Endometrium (tissue), 2 donors: ENCODE measurements at regions not wholly inside any gene's neighbourhood (a gene's known extent, or its start where the extent isn't known, plus 50 kb on each side); places are given as distances from the start of the nearest gene placed in this dataset.

Experiments
- FAIRE-seq: peaks from 2 replicates; lab custom pipeline; 2012; peaks lifted over from hg19 to GRCh38; lab: Jason Lieb, UNC
- donor health status: control.
- donor health status: control.

DNA sequence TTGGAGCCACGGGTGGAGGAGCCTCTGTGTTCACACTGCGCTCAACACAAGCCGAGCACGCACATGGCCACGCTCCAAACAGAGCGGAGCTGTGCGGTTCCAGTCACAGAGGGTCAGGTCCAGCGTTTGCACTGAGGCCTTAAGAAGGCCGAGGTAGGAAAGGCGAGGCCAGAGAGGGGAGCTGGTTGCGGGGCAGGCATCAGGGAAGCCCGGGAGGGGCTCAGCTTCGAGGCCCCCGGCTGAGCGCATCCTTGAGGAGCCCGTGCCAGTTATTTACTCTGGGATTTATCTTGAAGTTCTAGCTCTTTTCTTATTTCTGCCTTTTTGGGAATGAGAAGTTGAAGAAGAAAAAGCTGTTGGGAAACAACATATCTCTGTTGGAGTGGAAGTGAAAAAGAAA is 140.8 kb downstream of the IRX1 start:
- FAIRE-seq, result no peak

- no peak for FAIRE-seq
These were observed 141.3 kb downstream of the IRX1 start for GRCh38 chr5:3736926-3737325.

- FAIRE-seq, result no peak
These were observed 143.3 kb downstream of the IRX1 start for GRCh38 chr5:3738919-3739318.

DNA sequence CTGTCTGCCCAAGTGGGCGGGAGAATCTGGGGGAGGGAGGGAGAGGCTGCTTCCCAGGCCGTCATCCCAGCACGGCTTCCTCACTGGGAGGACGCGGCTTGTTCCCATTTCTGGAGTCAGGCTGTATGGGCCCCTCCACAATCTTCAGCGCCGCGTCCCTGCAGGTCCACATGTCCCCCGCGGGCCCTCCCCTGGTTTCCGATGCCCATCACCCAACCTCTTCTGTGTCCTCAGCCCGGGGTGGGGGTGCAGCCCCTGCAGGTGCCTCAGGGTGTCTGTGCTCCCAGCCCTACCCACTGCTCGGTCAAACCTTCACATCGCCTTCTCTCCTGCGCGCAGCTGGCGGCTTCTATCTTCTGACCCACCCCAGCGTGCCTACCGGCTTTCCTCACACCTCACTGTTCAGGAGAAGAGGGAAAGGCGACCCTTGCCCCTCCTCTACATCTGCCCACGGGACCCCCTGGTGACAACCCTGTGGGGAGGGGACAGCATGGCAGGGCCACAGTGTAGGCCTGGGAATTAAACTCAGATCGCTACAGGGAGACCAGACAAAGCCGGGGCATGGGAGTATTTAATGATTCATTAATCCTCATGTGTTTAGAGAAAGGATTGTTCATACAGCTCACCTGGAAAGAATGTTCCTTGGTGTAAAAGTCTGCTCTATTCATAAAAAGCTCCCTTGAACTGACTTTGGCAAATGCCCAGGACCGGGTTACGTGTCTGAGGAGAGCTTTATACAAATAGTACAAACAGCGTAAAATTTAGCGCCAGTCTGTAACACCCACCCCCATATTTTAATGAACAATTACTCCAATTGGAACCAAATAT is 145.1 kb downstream of the IRX1 start:
- FAIRE-seq, result no peak

GRCh38 chr5:3741374-3741770 is 145.7 kb downstream of the IRX1 start:
- FAIRE-seq, result no peak

DNA sequence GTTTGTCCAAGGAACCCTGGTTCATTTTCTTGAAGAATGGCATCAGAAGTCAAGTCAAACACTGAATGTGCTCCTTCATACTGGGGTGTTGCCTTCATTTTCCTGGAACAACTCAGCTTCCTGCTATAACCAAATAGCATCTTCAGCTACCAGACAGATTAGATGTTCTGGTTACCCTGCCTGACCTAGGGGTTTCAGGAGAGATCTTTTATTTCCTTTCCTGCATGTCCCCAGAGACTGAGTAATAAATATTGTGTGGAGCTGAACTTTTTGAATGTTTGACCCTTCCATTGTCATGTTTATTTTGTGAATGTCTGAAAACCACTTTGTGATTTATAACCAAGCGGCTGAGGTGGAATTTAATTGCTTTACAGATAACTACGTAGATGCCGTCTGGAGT is 147.1 kb downstream of the IRX1 start:
- FAIRE-seq, result no peak

- FAIRE-seq, result no peak
These were observed 156.2 kb downstream of the IRX1 start for GRCh38 chr5:3751846-3752245.

- no peak for FAIRE-seq
These were observed 182.4 kb downstream of the IRX1 start for GRCh38 chr5:3778000-3778550.

DNA sequence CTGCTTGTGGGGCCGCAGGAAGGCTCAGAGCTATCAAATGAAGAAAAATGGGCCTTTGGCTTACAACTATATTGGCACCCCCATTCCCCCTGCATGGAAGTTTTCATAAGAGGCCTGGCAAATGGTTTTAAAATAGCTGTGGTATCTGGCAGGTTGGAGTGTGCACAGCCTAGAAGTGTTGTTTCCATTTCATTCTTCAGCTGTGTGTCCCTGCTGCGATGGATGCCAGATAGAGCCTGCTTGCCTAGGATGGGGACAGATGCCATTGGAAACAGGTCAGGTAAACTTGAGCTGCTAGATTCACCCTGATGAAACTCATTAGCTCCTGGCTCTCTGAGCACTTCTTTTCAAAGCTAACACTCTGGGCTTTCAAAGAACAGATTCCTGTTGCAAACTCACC is 183.3 kb downstream of the IRX1 start:
- no peak for FAIRE-seq

- no peak for FAIRE-seq
These were observed 184.6 kb downstream of the IRX1 start for GRCh38 chr5:3780278-3780677.

DNA sequence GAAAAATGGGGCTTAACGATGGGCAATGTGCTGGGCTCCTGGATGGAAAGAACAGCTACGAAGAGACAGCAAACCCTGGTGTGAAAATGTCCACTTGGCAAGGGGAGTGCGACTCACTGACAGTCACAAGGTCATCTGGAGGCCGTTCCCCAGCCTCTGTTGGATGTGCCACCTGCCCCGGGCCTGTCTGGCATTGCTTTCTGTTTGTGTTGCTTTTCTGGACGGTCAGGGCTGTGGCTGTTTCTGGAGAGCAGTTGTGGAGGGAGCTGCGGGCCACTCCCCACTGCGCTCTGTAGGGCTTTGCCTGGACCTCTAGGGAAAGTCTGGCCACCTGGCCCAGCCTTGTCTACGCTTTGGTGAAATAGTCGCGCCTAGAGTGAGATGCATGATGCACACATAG is 185.3 kb downstream of the IRX1 start:
- FAIRE-seq, result no peak

- no peak for FAIRE-seq
These were observed 189.2 kb downstream of the IRX1 start for GRCh38 chr5:3784854-3785253.

GRCh38 chr5:3786165-3786564 is 190.5 kb downstream of the IRX1 start:
- no peak for FAIRE-seq

DNA sequence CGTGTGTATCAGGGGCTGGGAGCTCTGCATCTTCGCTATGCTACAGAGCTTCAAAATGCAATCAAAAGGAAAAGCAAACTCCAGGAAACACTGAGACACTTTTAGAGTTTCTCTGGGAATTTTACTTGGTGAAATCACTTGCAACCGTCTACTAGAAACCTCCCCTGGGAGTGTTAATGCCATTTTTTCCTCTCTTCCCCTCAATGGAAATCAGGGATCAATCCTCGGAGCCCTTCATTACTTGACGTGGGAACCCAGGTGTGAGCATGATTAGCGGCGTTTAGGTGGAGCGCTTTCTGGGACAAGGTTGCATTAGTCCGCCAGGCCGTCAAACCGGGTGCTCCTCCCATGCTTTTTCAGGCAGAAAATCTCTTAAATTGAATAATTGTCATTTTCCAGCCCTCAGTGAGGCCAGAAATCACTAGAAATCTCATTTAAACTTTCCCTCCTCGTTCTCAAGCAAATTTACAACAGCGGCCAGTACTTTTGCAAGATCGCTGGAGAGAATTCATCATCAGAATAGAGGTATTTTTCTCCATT is 191.3 kb downstream of the IRX1 start:
- no peak for FAIRE-seq

DNA sequence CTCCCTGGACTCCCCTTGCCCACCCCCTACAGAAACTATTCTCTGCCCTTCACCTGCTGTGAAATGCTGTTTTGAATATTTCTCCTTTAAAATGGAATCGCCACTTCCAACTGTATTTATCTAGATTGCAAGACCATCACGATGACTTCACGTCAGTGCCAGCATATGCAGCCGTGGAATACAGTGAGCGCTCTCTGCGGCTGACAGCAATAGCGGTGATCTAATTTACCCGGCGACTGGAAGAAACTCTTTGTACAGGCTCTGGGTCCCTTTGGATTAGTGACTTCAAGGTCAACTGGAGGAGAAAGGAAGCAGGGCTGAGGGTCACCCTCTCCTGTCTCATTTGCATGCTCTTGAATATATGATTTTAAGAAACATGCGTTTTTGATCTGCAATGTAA is 192.0 kb downstream of the IRX1 start:
- FAIRE-seq, result no peak

- peak; percentile 90 for FAIRE-seq
These were observed 194.0 kb downstream of the IRX1 start for GRCh38 chr5:3789519-3790193.

- FAIRE-seq, result no peak
These were observed 197.5 kb downstream of the IRX1 start for GRCh38 chr5:3793162-3793561.

DNA sequence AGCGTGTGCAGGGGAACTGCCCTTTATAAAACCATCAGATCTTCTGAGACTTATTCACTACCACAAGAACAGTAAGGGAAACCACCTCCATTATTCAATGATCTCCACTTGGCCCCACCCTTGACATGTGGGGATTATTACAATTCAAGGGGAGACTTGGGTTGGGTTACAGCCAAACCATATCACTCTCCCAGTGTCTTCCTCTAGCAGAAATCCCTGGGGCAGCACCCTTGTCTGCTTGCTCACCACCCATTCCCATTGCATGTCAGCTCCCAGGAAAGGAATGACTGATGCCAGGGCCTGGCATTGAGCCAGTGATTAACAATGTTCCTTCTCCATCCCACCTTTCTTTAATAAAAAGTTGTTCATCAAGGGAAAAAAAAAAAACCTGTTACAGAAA is 199.0 kb downstream of the IRX1 start:
- no peak for FAIRE-seq

DNA sequence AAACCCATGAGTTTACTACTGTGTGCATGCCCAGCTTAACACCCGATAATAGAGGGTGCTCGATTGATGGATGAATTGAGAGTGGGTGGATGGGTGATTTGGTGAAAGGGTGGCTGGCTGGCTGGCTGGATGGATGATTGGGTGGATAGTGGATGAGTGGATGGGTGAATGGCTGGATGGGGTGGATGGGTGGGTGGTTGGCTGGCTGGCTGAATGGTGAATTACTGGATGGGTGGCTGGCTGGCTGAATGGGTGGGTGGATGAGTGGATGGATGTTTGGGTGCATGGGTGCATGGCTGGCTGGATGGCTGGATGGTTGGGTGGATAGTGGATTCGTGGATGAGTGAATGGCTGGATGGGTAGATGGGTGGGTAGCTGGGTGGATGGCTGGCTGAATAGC is 201.1 kb downstream of the IRX1 start:
- no peak for FAIRE-seq

DNA sequence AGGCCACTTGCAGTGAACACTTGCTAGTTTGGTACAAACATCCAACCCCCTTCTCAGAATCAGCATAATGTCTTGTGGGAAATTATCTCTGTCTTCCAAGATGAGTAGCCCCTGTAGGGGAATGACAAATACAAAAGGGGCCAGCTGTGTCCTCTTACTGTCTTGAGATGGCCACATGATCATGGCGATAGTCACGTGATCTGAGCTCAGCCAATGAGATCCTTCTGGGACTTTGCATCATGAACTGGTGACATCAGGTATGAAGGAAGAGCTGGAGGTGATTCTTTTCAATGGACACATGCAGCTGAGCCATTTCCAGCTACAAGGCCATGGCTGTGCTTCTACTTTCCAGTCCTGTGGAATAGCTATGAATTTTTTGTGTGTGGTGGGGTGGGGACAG is 206.3 kb downstream of the IRX1 start:
- no peak for FAIRE-seq

- no peak for FAIRE-seq
These were observed 213.8 kb downstream of the IRX1 start for GRCh38 chr5:3809455-3809854.

DNA sequence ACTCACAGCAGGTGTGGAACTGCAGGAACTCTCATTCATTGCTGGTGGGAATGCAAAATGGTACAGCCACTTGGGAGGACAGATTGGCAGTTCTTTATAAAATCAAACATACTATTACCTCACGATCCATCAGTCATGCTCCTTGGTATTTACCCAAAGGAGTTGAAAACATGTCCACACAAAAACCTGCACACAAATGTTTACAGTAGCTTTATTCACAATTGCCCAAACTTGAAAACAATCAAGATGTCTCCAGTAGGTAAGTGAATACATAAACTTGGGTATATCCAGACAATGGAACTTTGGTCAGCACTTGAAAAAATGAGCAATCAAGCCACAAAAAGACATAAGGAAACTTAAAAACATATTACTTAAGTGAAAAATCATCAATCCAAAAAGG is 215.5 kb downstream of the IRX1 start:
- no peak for FAIRE-seq

DNA sequence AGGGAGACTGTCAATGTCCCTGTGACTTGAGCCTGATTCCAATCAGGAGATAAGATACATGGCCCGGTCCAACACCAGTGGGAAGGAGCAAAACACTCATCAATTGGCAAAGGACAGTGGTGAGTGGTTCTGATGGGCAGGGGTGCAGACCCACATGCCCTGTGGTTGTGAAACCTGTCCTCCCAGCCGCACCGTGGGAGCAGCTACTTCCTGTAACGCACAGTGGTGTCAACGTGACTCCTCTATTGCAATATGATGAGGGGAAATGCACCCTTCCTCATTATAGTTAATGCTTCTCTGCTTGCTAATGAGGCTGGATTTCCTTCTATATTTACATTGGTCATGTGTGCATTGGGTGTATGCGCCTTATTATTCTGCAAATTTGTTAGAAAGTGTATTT is 223.0 kb downstream of the IRX1 start:
- no peak for FAIRE-seq
